Hindlimb muscle (tissue), 1 donor: ENCODE measurements at regions not wholly inside any gene's neighbourhood (a gene's known extent, or its start where the extent isn't known, plus 50 kb on each side); places are given as distances from the start of the nearest gene placed in this dataset.

Experiments used
- DNase-seq: peaks from one replicate; pipeline ENCODE4 v3.0.0-alpha.2; 2013

GRCh38 chr3:10741891-10742671 is 73.9 kb upstream of the SLC6A11 start:
- no peak for DNase-seq

GRCh38 chr3:10743366-10744097 is 72.5 kb upstream of the SLC6A11 start:
- no peak for DNase-seq

- no peak for DNase-seq
These were observed 71.9 kb upstream of the SLC6A11 start for GRCh38 chr3:10744098-10744465.

- DNase-seq = no peak
These were observed 70.6 kb upstream of the SLC6A11 start for GRCh38 chr3:10745392-10745791.

- DNase-seq = no peak
These were observed 70.0 kb upstream of the SLC6A11 start for GRCh38 chr3:10746001-10746400.

GRCh38 chr3:10746684-10747083 is 69.3 kb upstream of the SLC6A11 start:
- DNase-seq = no peak

GRCh38 chr3:10747341-10747740 is 68.7 kb upstream of the SLC6A11 start:
- no peak for DNase-seq

GRCh38 chr3:10748040-10748439 is 68.0 kb upstream of the SLC6A11 start:
- no peak for DNase-seq

- peak; percentile 18 for DNase-seq
These were observed 62.1 kb upstream of the SLC6A11 start for GRCh38 chr3:10753964-10754363.

- DNase-seq = no peak
These were observed 59.5 kb upstream of the SLC6A11 start for GRCh38 chr3:10756546-10756945.

- no peak for DNase-seq
These were observed 58.8 kb upstream of the SLC6A11 start for GRCh38 chr3:10757021-10757820.

GRCh38 chr3:10757821-10758130 is 58.3 kb upstream of the SLC6A11 start:
- no peak for DNase-seq

- DNase-seq = peak; percentile 51
These were observed 57.6 kb upstream of the SLC6A11 start for GRCh38 chr3:10758304-10759037.

- no peak for DNase-seq
These were observed 56.5 kb upstream of the SLC6A11 start for GRCh38 chr3:10759495-10759894.

- no peak for DNase-seq
These were observed 55.8 kb upstream of the SLC6A11 start for GRCh38 chr3:10760199-10760598.

- no peak for DNase-seq
These were observed 54.4 kb upstream of the SLC6A11 start for GRCh38 chr3:10761583-10761982.

- DNase-seq = no peak
These were observed 53.9 kb upstream of the SLC6A11 start for GRCh38 chr3:10762116-10762515.

GRCh38 chr3:10762611-10763247 is 53.3 kb upstream of the SLC6A11 start:
- DNase-seq = no peak

- no peak for DNase-seq
These were observed 52.8 kb upstream of the SLC6A11 start for GRCh38 chr3:10763248-10763620.

GRCh38 chr3:10763817-10764258 is 52.2 kb upstream of the SLC6A11 start:
- no peak for DNase-seq

- no peak for DNase-seq
These were observed 51.6 kb upstream of the SLC6A11 start for GRCh38 chr3:10764259-10765051.
